SK-N-SH (cell line): ENCODE measurements at regions not wholly inside any gene's neighbourhood (a gene's known extent, or its start where the extent isn't known, plus 50 kb on each side); places are given as distances from the start of the nearest gene placed in this dataset.

Source experiments
- CTCF ChIA-PET: fragments of 300-600, 350-600 bp; formaldehyde crosslinking; extraction: SDS; loops from one replicate; lab custom pipeline; 2021; lab: Yijun Ruan, JAX
- POLR2A ChIA-PET: fragments of 350-600 bp; sonication (Branson Sonifier 250); formaldehyde crosslinking; extraction: SDS; loops from one replicate; lab custom pipeline; 2020; ENCODE audit warnings: antibody characterized with exemption, inconsistent platforms; lab: Yijun Ruan, JAX
- DNase-seq: peaks from one replicate; pipeline ENCODE4 v3.0.0; 2012
- H2AFZ ChIP-seq: fragments of 200-600 bp; sonication (generic); 2 replicates; pipeline ENCODE4 v1.8.1; 2016; ENCODE audit warnings: antibody characterized with exemption, mild to moderate bottlenecking, low read depth
- H3F3A ChIP-seq: fragments of 200-600 bp; sonication (generic); replicated peaks from 2 replicates; pipeline ENCODE3; 2016; ENCODE audit warnings: antibody characterized with exemption, mild to moderate bottlenecking; ENCODE audit not compliant: insufficient read depth
- H3K27ac ChIP-seq, 2 experiments: fragments of 200-500 bp in 1 of 2; fragments of 200-600 bp in 1 of 2; sonication (Bioruptor generic) in 1 of 2; sonication (generic), shearing (Covaris generic) in 1 of 2; 2 replicates each; pipeline versions ENCODE4 v1.5.1 to v1.6.1; 2014 to 2016; ENCODE audit warnings: low read depth in 2 of 2, inconsistent platforms in 1 of 2, low read length in 1 of 2, mild to moderate bottlenecking in 1 of 2, mixed read lengths in 1 of 2
- H3K27me3 ChIP-seq: fragments of 200-600 bp; sonication (generic), shearing (Covaris generic); 2 replicates; pipeline ENCODE4 v1.6.1; 2016; ENCODE audit warnings: mixed run types; ENCODE audit not compliant: insufficient read depth
- H3K36me3 ChIP-seq, 2 experiments: fragments of 200-500 bp in 1 of 2; fragments of 200-600 bp in 1 of 2; sonication (Bioruptor generic) in 1 of 2; sonication (generic) in 1 of 2; replicated peaks in 1 of 2; 2 replicates each; pipeline versions ENCODE3 to v1.5.1; 2014 to 2016; ENCODE audit warnings: low read length in 1 of 2, mild to moderate bottlenecking in 1 of 2; ENCODE audit not compliant: insufficient read depth in 2 of 2, control insufficient read depth in 1 of 2
- H3K4me1 ChIP-seq, 2 experiments: fragments of 200-500 bp in 1 of 2; fragments of 200-600 bp in 1 of 2; sonication (Bioruptor generic) in 1 of 2; sonication (generic), shearing (Covaris generic) in 1 of 2; 2 replicates each; pipeline versions ENCODE4 v1.5.1 to v1.6.1; 2014 to 2016; ENCODE audit warnings: low read depth in 1 of 2, low read length in 1 of 2, mixed run types in 1 of 2; ENCODE audit not compliant: insufficient read depth in 2 of 2, control insufficient read depth in 1 of 2
- H3K4me2 ChIP-seq: fragments of 200-600 bp; sonication (generic), shearing (Covaris generic); 2 replicates; pipeline ENCODE4 v1.6.1; 2017; ENCODE audit warnings: mixed run types
- H3K4me3 ChIP-seq, 2 experiments: fragments of 200-500 bp in 1 of 2; fragments of 200-600 bp in 1 of 2; sonication (Bioruptor generic) in 1 of 2; sonication (generic), shearing (Covaris generic) in 1 of 2; 2 replicates each; pipeline versions ENCODE4 v1.5.1 to v1.8.1; 2014 to 2016; ENCODE audit warnings: low read depth in 2 of 2, inconsistent platforms in 1 of 2, low read length in 1 of 2, mild to moderate bottlenecking in 1 of 2, mixed read lengths in 1 of 2, moderate library complexity in 1 of 2
- H3K79me2 ChIP-seq: fragments of 200-600 bp; sonication (generic); 2 replicates; pipeline ENCODE4 v1.8.1; 2017; ENCODE audit warnings: mild to moderate bottlenecking; ENCODE audit not compliant: insufficient read depth
- H3K9ac ChIP-seq: fragments of 200-600 bp; sonication (generic); 2 replicates; pipeline ENCODE4 v1.6.1; 2017; ENCODE audit warnings: mixed run types
- H3K9me2 ChIP-seq: fragments of 200-600 bp; sonication (generic); 2 replicates; pipeline ENCODE4 v1.6.1; 2017; ENCODE audit warnings: mixed run types
- H3K9me3 ChIP-seq: fragments of 200-600 bp; sonication (generic); 2 replicates; pipeline ENCODE4 v1.6.1; 2017; ENCODE audit warnings: mixed run types, mild to moderate bottlenecking, moderate library complexity
- H4K20me1 ChIP-seq: fragments of 200-600 bp; sonication (generic); 2 replicates; pipeline ENCODE4 v1.6.1; 2017; ENCODE audit warnings: mild to moderate bottlenecking, mixed run types; ENCODE audit not compliant: insufficient read depth
- CTCF ChIP-seq: fragments of 200-600 bp; sonication (generic); IDR thresholded peaks from 2 replicates; pipeline ENCODE4 v1.6.1; 2017; ENCODE audit warnings: antibody characterized with exemption, mild to moderate bottlenecking, moderate library complexity
- ELF1 ChIP-seq: IDR thresholded peaks from 2 replicates; pipeline ENCODE4 v1.4.0; 2012
- FOSL2 ChIP-seq: IDR thresholded peaks from 2 replicates; pipeline ENCODE4 v1.4.0; 2012; ENCODE audit warnings: low read depth, mild to moderate bottlenecking, moderate library complexity, borderline replicate concordance
- FOXJ3 ChIP-seq: sonication (generic); formaldehyde crosslinking; IDR thresholded peaks from 2 replicates; pipeline ENCODE4 v1.5.1; 2020; ENCODE audit warnings: mild to moderate bottlenecking, missing genetic modification reagents
- FOXM1 ChIP-seq: IDR thresholded peaks from 2 replicates; pipeline ENCODE4 v1.4.0; 2012; ENCODE audit warnings: low read depth, mild to moderate bottlenecking
- GABPA ChIP-seq: IDR thresholded peaks from 2 replicates; pipeline ENCODE4 v1.4.0; 2012; ENCODE audit warnings: low read depth, mild to moderate bottlenecking
- IRF3 ChIP-seq: fragments of 150-350 bp; IDR thresholded peaks from 2 replicates; pipeline ENCODE4 v1.6.1; 2016; ENCODE audit warnings: mild to moderate bottlenecking, low read depth, low read length
- JUND ChIP-seq: IDR thresholded peaks from 2 replicates; pipeline ENCODE4 v1.4.0; 2012
- MAX ChIP-seq: IDR thresholded peaks from 2 replicates; pipeline ENCODE4 v1.4.0; 2012; ENCODE audit warnings: low read depth
- NFIC ChIP-seq: IDR thresholded peaks from 2 replicates; pipeline ENCODE4 v1.4.0; 2012; ENCODE audit warnings: borderline replicate concordance
- RAD21 ChIP-seq: IDR thresholded peaks from 2 replicates; pipeline ENCODE4 v1.6.1; 2012; ENCODE audit warnings: mild to moderate bottlenecking, low read length
- RCOR1 ChIP-seq: fragments of 150-350 bp; IDR thresholded peaks from 2 replicates; pipeline ENCODE4 v1.6.1; 2017; ENCODE audit warnings: antibody characterized with exemption, low read length
- RFX5 ChIP-seq: IDR thresholded peaks from 2 replicates; pipeline ENCODE4 v1.6.1; 2012; ENCODE audit warnings: mild to moderate bottlenecking, improper control_type of control experiment, low read length
- RXRA ChIP-seq: IDR thresholded peaks from 2 replicates; pipeline ENCODE4 v1.4.0; 2012; ENCODE audit warnings: low read depth, mild to moderate bottlenecking, borderline replicate concordance
- SIN3A ChIP-seq: IDR thresholded peaks from 2 replicates; pipeline ENCODE4 v1.6.1; 2012; ENCODE audit warnings: low read depth, mild to moderate bottlenecking, low read length, moderate library complexity, borderline replicate concordance
- SMC3 ChIP-seq: IDR thresholded peaks from 2 replicates; pipeline ENCODE4 v1.6.1; 2012; ENCODE audit warnings: low read depth, low read length, improper control_type of control experiment
- TAF1 ChIP-seq: IDR thresholded peaks from 2 replicates; pipeline ENCODE4 v1.6.1; 2012; ENCODE audit warnings: low read depth, mild to moderate bottlenecking, low read length, moderate library complexity, borderline replicate concordance
- TCF12 ChIP-seq: IDR thresholded peaks from 2 replicates; pipeline ENCODE4 v1.4.0; 2012
- WGBS: methylation state at CpG from one replicate; pipeline ENCODE4 v1.1.6; 2017; ENCODE audit warnings: low lambda C conversion rate; 5-methylcytosine and 5-hydroxymethylcytosine counted together
- TF ChIP-seq, protein P1 (sequence below): IDR thresholded peaks from 2 replicates; pipeline ENCODE4 v1.4.0; 2012; ENCODE audit warnings: low read depth, borderline replicate concordance

- TF ChIP-seq, protein P1, sequence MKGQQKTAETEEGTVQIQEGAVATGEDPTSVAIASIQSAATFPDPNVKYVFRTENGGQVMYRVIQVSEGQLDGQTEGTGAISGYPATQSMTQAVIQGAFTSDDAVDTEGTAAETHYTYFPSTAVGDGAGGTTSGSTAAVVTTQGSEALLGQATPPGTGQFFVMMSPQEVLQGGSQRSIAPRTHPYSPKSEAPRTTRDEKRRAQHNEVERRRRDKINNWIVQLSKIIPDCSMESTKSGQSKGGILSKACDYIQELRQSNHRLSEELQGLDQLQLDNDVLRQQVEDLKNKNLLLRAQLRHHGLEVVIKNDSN: no peak
- no peak for TF ChIP-seq ELF1
- no peak for TF ChIP-seq IRF3
- TF ChIP-seq FOSL2: no peak
- TF ChIP-seq GABPA: no peak
- no peak for TF ChIP-seq RAD21
- TF ChIP-seq RFX5: no peak
- TF ChIP-seq NFIC: no peak
- TF ChIP-seq JUND: no peak
- no peak for TF ChIP-seq CTCF
- no peak for TF ChIP-seq RXRA
- TF ChIP-seq, all 33 proteins: peak for 0
These were observed 902.1 kb downstream of the MRPL39 start (continued) for GRCh38 chr21:24705201-24705600.

- DNase-seq: no peak
- no peak overlapping the region for H2AFZ ChIP-seq
- TF ChIP-seq FOXJ3 (CRISPR knock-in tag) (no peak), FOXM1 (no peak), TCF12 (no peak), SMC3 (no peak), SIN3A (no peak), RXRA (no peak), RCOR1 (no peak), RAD21 (no peak), TAF1 (no peak), MAX (no peak)
- TF ChIP-seq, all 33 proteins: peak for 0
- Histone ChIP-seq H3K9ac (no peak overlapping the region), H3K9me3 (no peaks in the 10 kb centered on the region), H3K4me2 (no peak overlapping the region), H3K9me2 (no peaks in the 10 kb centered on the region), H3K79me2 (no peaks in the 10 kb centered on the region), H3K4me3 (no peak overlapping the region), H3K4me1 (no peaks in the 10 kb centered on the region), H4K20me1 (no peaks in the 10 kb centered on the region), H3K27ac (no peak overlapping the region), H3K36me3 (no peaks in the 10 kb centered on the region), H3F3A (no peaks in the 10 kb centered on the region), H3K27me3 (no peaks in the 10 kb centered on the region)
- WGBS: 72% methylated on average over 2 of the region's 2 CpGs
- ChIA-PET CTCF (interaction anchor here (1.0 kb wide), 1 partner anchor 44 kb away, joined by 3 read pairs; no protein-coding TSS in a partner anchor), POLR2A (no interaction called here)
These were observed 913.5 kb downstream of the MRPL39 start for GRCh38 chr21:24693779-24694178.
